IPS-11a (cell line): ENCODE measurements at regions not wholly inside any gene's neighbourhood (a gene's known extent, or its start where the extent isn't known, plus 50 kb on each side); places are given as distances from the start of the nearest gene placed in this dataset.
"Not testable (repeated sequence)": the region's sequence is repeated elsewhere in the genome, so short reads cannot be mapped to it uniquely, and the experiment has no call there.

Experiments used
- H3K4me3 ChIP-seq: one replicate; pipeline ENCODE4 v1.5.1; 2013; ENCODE audit warnings: low read depth, low read length, control low read depth

GRCh38 chr5:174532455-174533453 lies 191.6 kb upstream of the MSX2 start:
- H3K4me3 ChIP-seq = no peak overlapping the region

DNA sequence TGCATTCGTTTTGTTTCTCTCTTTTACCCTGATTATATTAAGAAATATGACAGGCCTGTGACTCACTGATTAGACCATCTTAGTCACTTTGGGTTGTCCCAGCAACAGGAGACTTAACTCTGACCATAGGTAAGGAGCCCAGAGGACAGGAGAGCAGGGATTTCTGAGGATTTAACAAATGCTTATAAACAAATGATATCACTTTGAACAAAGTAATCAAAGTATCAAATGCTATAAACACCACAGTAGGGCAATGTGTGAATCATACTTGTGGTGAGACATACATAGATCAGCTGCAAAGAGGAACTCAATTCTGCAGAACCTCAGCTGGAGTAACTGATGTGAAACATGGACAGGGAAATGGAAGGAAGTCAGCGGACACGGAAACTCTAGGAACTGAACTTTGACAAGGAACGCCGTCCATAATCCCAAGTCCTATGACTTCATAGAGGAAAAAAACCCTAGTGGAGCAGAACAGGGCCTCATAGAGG lies 190.6 kb upstream of the MSX2 start:
- no peak overlapping the region for H3K4me3 ChIP-seq

GRCh38 chr5:174535669-174536068 lies 188.7 kb upstream of the MSX2 start:
- H3K4me3 ChIP-seq = no peak overlapping the region

- H3K4me3 ChIP-seq = not testable (repeated sequence)
Observed at GRCh38 chr5:174539823-174540222, 184.6 kb upstream of the MSX2 start.

GRCh38 chr5:174542037-174542436 lies 182.3 kb upstream of the MSX2 start:
- no peak overlapping the region for H3K4me3 ChIP-seq

DNA sequence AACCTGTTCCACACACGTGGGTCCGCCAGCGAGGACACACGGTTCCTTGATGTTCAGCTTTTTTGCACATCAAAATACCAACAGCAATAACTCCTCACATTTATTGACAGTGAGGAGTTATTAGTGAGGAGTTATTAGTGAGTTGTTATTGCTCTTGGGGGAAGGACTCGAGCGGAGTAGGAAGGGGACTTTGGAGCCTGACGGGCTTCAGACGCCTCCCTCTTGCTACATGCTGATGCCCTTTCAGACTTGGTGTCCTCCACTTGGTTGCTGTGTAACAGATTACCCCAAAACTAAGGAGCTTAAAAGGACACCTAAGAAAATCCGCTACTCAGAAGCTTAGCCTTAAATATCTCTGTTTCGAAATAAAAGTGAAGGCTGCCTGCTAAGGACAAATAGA lies 181.9 kb upstream of the MSX2 start:
- H3K4me3 ChIP-seq = no peak overlapping the region

DNA sequence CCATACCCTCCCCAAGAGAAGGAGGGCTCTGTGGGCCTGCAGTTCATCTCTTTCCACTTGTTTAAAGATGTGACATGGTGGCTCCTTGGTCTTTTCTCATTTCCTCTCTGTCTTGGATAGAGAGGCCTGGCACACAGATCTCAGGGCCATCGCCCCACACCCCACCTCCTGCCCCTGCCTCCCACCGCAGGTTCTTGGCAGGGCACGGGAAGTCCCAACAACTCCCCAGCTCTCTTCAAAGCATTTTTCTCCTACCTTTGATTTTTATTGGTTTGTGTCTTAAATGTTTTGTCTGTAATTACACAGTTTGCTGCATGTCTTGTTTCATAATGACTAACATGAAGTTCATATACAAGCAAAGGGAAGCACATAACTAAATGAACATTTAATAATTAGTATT lies 178.5 kb upstream of the MSX2 start:
- no peak overlapping the region for H3K4me3 ChIP-seq

GRCh38 chr5:174547814-174548213 lies 176.6 kb upstream of the MSX2 start:
- no peak overlapping the region for H3K4me3 ChIP-seq

DNA sequence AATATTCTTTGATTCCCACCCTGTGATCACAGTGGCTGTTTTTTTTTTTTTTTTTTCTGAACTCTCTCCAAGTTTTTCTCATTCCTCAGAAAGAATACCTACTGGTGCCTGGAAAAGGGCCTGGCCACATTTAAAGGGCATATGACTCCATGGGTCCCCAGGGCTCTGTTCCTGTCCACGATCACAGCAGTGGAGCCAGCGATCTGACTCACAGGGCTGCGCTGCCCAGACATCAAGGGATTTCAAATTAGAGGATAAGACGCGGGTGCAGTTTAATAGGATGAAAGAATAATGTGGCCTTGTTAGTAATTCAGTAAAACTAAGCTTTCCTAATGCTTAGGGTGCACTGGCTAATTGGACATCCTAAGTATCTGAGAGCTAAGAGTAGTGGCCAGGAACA lies 175.1 kb upstream of the MSX2 start:
- H3K4me3 ChIP-seq = no peak overlapping the region

DNA sequence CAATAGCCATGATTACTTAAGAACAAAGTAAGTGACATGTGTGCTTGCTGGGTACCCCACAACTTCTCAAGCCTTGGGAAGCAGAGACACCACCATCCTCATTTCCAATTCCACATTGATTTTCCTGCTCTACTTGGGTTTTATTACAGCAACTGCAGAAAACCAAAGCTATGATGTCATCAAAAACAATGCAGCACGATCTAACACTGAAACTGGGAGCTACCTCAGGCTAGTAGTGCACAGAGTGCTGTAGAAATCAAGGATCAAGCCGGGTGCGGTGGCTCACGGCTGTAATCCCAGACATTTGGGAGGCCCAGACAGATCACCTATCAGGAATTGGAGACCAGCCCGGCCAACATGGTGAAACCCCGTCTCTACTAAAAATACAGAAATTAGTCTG lies 174.4 kb upstream of the MSX2 start:
- H3K4me3 ChIP-seq = no peak overlapping the region

- H3K4me3 ChIP-seq = no peak overlapping the region
Observed at GRCh38 chr5:174552428-174552827, 172.0 kb upstream of the MSX2 start.

GRCh38 chr5:174553556-174553955 lies 170.8 kb upstream of the MSX2 start:
- no peak overlapping the region for H3K4me3 ChIP-seq

DNA sequence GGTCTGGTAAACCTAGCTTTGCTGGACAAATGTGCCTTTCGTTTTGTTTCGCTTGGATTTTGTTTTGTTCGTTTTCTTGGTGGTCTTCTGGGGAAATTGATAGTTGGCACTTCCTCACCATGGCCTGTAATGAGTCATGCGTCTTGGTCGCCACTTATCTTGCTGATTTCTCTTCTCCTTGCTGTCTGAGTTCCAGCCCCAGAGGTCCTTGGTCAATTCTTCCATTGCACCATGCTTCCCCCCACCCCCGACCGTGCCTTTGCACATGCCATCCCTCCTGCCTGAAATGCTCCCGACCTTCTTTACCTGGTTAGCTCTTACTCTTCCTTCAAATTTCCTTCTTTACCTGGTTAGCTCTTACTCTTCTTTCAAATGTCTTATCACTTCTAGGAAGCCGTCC lies 168.7 kb upstream of the MSX2 start:
- no peak overlapping the region for H3K4me3 ChIP-seq

DNA sequence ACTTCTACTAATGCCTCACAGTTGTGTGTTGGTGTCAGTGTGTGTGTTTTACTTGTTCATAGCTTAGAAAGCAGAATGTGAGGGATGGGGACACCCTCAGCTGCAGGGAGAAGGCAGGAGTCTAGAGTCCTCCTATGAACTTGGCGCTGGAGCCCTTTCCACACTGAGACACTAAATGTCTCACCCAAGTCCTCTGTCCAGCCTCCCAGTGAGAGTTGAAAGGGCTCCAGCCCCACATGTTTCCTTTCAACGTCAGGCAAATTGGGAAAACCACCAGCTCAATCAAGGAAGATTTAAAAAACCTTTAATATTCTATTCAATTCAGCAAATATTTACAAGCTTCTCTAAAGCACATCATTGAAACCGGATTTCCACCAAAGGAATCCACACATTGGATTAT lies 167.6 kb upstream of the MSX2 start:
- H3K4me3 ChIP-seq = no peak overlapping the region

DNA sequence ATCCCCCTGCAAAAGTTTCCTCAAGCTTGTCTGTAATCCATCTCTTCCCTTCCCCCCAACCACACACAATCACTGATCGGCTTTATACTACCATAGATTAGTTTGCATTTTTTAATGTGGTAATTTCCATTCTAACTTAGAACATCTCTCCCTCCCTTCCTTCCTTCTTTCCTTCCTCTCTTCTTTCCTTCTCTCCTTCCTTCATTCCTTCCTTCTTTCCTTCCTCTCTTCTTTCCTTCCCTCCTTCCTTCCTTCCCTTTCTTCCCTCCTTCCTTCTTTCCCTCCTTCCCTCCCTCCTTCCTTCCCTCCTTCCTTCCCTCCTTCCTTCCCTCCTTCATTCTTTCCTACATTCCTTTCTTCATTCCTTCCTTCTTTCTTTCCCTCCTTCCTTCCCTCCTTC lies 166.2 kb upstream of the MSX2 start:
- H3K4me3 ChIP-seq = no peak overlapping the region

GRCh38 chr5:174559141-174559540 lies 165.2 kb upstream of the MSX2 start:
- no peak overlapping the region for H3K4me3 ChIP-seq

GRCh38 chr5:174559566-174560090 lies 164.8 kb upstream of the MSX2 start:
- no peak overlapping the region for H3K4me3 ChIP-seq

GRCh38 chr5:174560861-174561260 lies 163.5 kb upstream of the MSX2 start:
- no peak overlapping the region for H3K4me3 ChIP-seq

- not testable (repeated sequence) for H3K4me3 ChIP-seq
Observed at GRCh38 chr5:174563040-174563439, 161.3 kb upstream of the MSX2 start.

DNA sequence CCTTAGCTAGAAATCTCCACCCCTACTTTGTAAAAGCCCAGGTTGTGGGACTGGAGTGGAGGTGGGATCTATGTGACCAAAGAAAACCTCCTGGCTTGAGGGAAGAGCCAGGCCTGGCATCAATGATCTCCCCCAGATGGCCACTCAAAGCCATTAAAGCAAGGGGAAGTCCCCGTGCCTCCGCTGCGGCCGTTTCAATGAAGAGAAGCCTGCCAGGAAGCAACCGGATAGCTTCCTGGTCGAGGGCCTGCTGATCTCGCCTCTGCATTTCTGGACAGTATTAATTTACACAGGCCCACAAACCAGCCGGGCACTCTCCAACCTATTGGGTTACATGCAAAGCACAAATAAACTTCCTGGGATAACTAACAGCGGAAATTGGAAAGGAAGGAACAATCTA lies 160.5 kb upstream of the MSX2 start:
- no peak overlapping the region for H3K4me3 ChIP-seq

- no peak overlapping the region for H3K4me3 ChIP-seq
Observed at GRCh38 chr5:174567506-174568141, 156.8 kb upstream of the MSX2 start.

- H3K4me3 ChIP-seq = no peak overlapping the region
Observed at GRCh38 chr5:174570662-174571061, 153.7 kb upstream of the MSX2 start.
